GM21825 (cell line): ENCODE measurements at regions not wholly inside any gene's neighbourhood (a gene's known extent, or its start where the extent isn't known, plus 50 kb on each side); places are given as distances from the start of the nearest gene placed in this dataset.

Experiments used
- ATAC-seq: cut with Tn5 transposase; IDR thresholded peaks from one replicate; pipeline ENCODE4 v1.9.1; 2021; ENCODE audit warnings: mild to moderate bottlenecking, moderate library complexity; ENCODE audit not compliant: unreplicated experiment

GRCh38 chr3:66672830-66673229 lies 172.0 kb upstream of the LRIG1 start:
- no peak for ATAC-seq

GRCh38 chr3:66673293-66673692 lies 172.5 kb upstream of the LRIG1 start:
- ATAC-seq: no peak

GRCh38 chr3:66675366-66675765 lies 174.5 kb upstream of the LRIG1 start:
- no peak for ATAC-seq

GRCh38 chr3:66692042-66692765 lies 191.4 kb upstream of the LRIG1 start:
- ATAC-seq: no peak

- no peak for ATAC-seq
Observed at GRCh38 chr3:66692766-66693150, 191.9 kb upstream of the LRIG1 start.

GRCh38 chr3:66693461-66694031 lies 192.7 kb upstream of the LRIG1 start:
- ATAC-seq: no peak

- ATAC-seq: no peak
Observed at GRCh38 chr3:66702126-66702525, 201.3 kb upstream of the LRIG1 start.

- ATAC-seq: no peak
Observed at GRCh38 chr3:66703501-66703900, 202.7 kb upstream of the LRIG1 start.

- ATAC-seq: no peak
Observed at GRCh38 chr3:66705076-66705475, 204.3 kb upstream of the LRIG1 start.

GRCh38 chr3:66706890-66707289 lies 206.1 kb upstream of the LRIG1 start:
- ATAC-seq: no peak

- ATAC-seq: no peak
Observed at GRCh38 chr3:66709532-66709931, 208.7 kb upstream of the LRIG1 start.

- ATAC-seq: no peak
Observed at GRCh38 chr3:66712210-66712609, 211.4 kb upstream of the LRIG1 start.

GRCh38 chr3:66713921-66714320 lies 213.1 kb upstream of the LRIG1 start:
- ATAC-seq: no peak

GRCh38 chr3:66715806-66716205 lies 215.0 kb upstream of the LRIG1 start:
- no peak for ATAC-seq

- no peak for ATAC-seq
Observed at GRCh38 chr3:66717806-66718205, 217.0 kb upstream of the LRIG1 start.

GRCh38 chr3:66719796-66720356 lies 219.1 kb upstream of the LRIG1 start:
- ATAC-seq: no peak

- ATAC-seq: no peak
Observed at GRCh38 chr3:66720508-66720907, 219.7 kb upstream of the LRIG1 start.

- ATAC-seq: no peak
Observed at GRCh38 chr3:66722675-66723074, 221.9 kb upstream of the LRIG1 start.

GRCh38 chr3:66723231-66723630 lies 222.4 kb upstream of the LRIG1 start:
- no peak for ATAC-seq

- ATAC-seq: no peak
Observed at GRCh38 chr3:66729687-66730393, 229.0 kb upstream of the LRIG1 start.

GRCh38 chr3:66738625-66739365 lies 238.0 kb upstream of the LRIG1 start:
- ATAC-seq: no peak
